ENCODE measurements at regions not wholly inside any gene's neighbourhood (a gene's known extent, or its start where the extent isn't known, plus 50 kb on each side); places are given as distances from the start of the nearest gene placed in this dataset.

DNA sequence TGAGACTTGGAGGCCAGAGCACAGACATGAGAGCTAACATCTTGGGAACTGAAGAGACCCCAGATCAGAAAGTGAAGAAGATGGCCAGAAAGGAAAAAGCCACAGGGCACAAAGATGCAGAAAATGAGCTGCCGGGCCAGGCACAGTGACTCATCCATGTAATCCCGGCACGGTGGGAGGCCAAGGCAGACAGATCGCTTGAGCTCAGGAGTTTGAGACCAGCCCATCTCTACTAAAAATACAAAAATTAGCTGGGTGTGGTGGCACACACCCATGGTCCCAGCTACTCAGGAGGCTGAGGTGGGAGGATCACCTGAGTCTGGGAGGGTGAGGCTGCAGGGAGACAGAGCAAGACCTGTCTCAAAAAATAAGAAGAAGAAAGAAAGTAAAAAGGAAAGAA is 81.4 kb upstream of the MGMT start:
- Histone ChIP-seq H4K20me1 (ENCODE audit: insufficient read depth) (no peaks in the 10 kb centered on the region), H3F3A (ENCODE audit: insufficient read depth, low read length, poor library complexity, severe bottlenecking) (no peaks in the 10 kb centered on the region), H3K36me3 (ENCODE audit: insufficient read depth, low read length) (no peaks in the 10 kb centered on the region), H3K9ac (ENCODE audit: low read length) (no peak overlapping the region), H3K4me2 (ENCODE audit: low read length) (no peak overlapping the region), H3K9me2 (ENCODE audit: insufficient read depth, low read length) (no peaks in the 10 kb centered on the region), H3K27me3 (ENCODE audit: insufficient read depth, low read depth, low read length) (no peaks in the 10 kb centered on the region), H3K9me3 (ENCODE audit: low read length) (no peaks in the 10 kb centered on the region), H3K27ac (ENCODE audit: low read length) (no peak overlapping the region), H3K4me3 (ENCODE audit: low read length) (no peak overlapping the region), H2AFZ (ENCODE audit: low read depth, low read length) (no peak overlapping the region), H3K79me2 (replicated peaks; ENCODE audit: insufficient read depth, low read length) (no peaks in the 10 kb centered on the region)
- no peak for TF ChIP-seq EZH2 (IDR thresholded peaks at IDR 0.05; ENCODE audit: borderline replicate concordance, insufficient read depth, low read length, poor library complexity, severe bottlenecking)

DNA sequence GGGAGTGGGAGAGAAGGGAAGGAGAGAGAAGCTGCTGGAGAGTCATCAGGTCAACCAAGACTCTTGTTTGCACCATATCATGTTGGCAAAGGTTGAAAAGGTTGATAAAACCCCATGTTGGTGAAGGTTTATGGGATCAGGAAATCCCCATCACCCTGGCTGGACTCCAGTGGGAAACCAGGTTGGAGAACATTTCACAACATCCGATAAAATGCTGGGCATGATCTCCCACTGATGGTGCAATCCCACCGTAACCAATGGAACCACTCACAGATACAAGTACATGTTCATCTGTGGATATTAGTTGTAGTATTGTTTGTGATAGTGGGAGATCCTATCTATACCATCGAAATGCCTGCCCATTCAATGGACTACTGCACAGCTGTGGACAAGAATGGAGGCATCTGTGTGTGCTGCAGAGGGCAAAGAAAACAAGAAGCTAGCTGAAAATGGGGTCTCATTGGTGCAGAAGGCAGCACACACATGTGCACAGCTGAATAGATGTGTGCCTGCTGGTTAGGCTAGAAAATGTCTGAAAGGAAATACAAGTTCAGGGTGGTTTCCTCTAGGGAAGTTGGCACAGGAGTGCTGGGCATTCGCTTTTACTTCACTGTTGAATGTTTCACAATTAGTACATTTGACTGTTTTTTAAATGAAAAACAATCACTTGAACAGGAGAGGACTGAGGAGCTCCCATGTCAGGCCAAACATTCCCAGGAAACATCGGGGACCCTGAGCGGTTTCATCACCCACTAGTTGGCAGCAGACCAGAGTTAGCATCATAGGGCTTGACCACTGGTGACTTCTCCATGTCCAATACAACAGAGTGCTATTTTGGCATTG is 80.4 kb upstream of the MGMT start:
- H3K36me3 ChIP-seq (ENCODE audit: insufficient read depth, low read length), result no peaks in the 10 kb centered on the region
- H3K79me2 ChIP-seq (replicated peaks; ENCODE audit: insufficient read depth, low read length), result no peaks in the 10 kb centered on the region
- no peak overlapping the region for H3K9ac ChIP-seq (ENCODE audit: low read length)
- H3F3A ChIP-seq (ENCODE audit: insufficient read depth, low read length, poor library complexity, severe bottlenecking), result no peaks in the 10 kb centered on the region
- no peak overlapping the region for H2AFZ ChIP-seq (ENCODE audit: low read depth, low read length)
- H3K4me2 ChIP-seq (ENCODE audit: low read length), result no peak overlapping the region
- H3K27me3 ChIP-seq (ENCODE audit: insufficient read depth, low read depth, low read length), result no peaks in the 10 kb centered on the region
- no peaks in the 10 kb centered on the region for H3K9me2 ChIP-seq (ENCODE audit: insufficient read depth, low read length)
- no peak overlapping the region for H3K4me3 ChIP-seq (ENCODE audit: low read length)
- H4K20me1 ChIP-seq (ENCODE audit: insufficient read depth), result no peaks in the 10 kb centered on the region
- TF ChIP-seq POLR2AphosphoS5 (IDR thresholded peaks at IDR 0.05), result no peak
- TF ChIP-seq EP300 (conservative IDR thresholded peaks at IDR 0.05; ENCODE audit: poor library complexity, severe bottlenecking), result no peak
- TF ChIP-seq MXI1 (conservative IDR thresholded peaks at IDR 0.05; ENCODE audit: poor library complexity, severe bottlenecking), result no peak
- TF ChIP-seq EZH2 (IDR thresholded peaks at IDR 0.05; ENCODE audit: borderline replicate concordance, insufficient read depth, low read length, poor library complexity, severe bottlenecking), result no peak
- TF ChIP-seq REST (IDR thresholded peaks at IDR 0.05; ENCODE audit: borderline replicate concordance), result no peak
- TF ChIP-seq TAF1 (IDR thresholded peaks at IDR 0.05; ENCODE audit: low read depth), result no peak
- TF ChIP-seq, protein P1, sequence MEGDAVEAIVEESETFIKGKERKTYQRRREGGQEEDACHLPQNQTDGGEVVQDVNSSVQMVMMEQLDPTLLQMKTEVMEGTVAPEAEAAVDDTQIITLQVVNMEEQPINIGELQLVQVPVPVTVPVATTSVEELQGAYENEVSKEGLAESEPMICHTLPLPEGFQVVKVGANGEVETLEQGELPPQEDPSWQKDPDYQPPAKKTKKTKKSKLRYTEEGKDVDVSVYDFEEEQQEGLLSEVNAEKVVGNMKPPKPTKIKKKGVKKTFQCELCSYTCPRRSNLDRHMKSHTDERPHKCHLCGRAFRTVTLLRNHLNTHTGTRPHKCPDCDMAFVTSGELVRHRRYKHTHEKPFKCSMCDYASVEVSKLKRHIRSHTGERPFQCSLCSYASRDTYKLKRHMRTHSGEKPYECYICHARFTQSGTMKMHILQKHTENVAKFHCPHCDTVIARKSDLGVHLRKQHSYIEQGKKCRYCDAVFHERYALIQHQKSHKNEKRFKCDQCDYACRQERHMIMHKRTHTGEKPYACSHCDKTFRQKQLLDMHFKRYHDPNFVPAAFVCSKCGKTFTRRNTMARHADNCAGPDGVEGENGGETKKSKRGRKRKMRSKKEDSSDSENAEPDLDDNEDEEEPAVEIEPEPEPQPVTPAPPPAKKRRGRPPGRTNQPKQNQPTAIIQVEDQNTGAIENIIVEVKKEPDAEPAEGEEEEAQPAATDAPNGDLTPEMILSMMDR (IDR thresholded peaks at IDR 0.05; ENCODE audit: poor library complexity, severe bottlenecking), result no peak
- TF ChIP-seq SMC3 (conservative IDR thresholded peaks at IDR 0.05; ENCODE audit: poor library complexity), result no peak
- TF ChIP-seq RAD21 (conservative IDR thresholded peaks at IDR 0.05), result no peak
- H3K9me3 ChIP-seq (ENCODE audit: low read length), result no peaks in the 10 kb centered on the region
- H3K27ac ChIP-seq (ENCODE audit: low read length), result no peak overlapping the region
